Fibroblast of upper back skin (primary cell): ENCODE measurements at regions not wholly inside any gene's neighbourhood (a gene's known extent, or its start where the extent isn't known, plus 50 kb on each side); places are given as distances from the start of the nearest gene placed in this dataset.
"Not testable (repeated sequence)": the region's sequence is repeated elsewhere in the genome, so short reads cannot be mapped to it uniquely, and the experiment has no call there.

Experiments used
- DNase-seq: peaks from one replicate; pipeline ENCODE4 v3.0.0-alpha.2; 2013

GRCh38 chr21:5138687-5139086, 5382.7 kb upstream of the TPTE start:
- DNase-seq: not testable (repeated sequence)

- DNase-seq: not testable (repeated sequence)
Measured at GRCh38 chr21:5139528-5139927, 5381.9 kb upstream of the TPTE start.

GRCh38 chr21:5143011-5143410, 5378.4 kb upstream of the TPTE start:
- DNase-seq: not testable (repeated sequence)

- not testable (repeated sequence) for DNase-seq
Measured at GRCh38 chr21:5144731-5145130, 5376.7 kb upstream of the TPTE start.

GRCh38 chr21:5147685-5148084, 5373.7 kb upstream of the TPTE start:
- DNase-seq: not testable (repeated sequence)

GRCh38 chr21:5149222-5149621, 5372.2 kb upstream of the TPTE start:
- DNase-seq: not testable (repeated sequence)

- DNase-seq: not testable (repeated sequence)
Measured at GRCh38 chr21:5153842-5154640, 5367.3 kb upstream of the TPTE start.

GRCh38 chr21:5154641-5154982, 5366.8 kb upstream of the TPTE start:
- DNase-seq: peak; percentile 78

GRCh38 chr21:5162693-5163574, 5358.4 kb upstream of the TPTE start:
- DNase-seq: not testable (repeated sequence)

GRCh38 chr21:5165829-5166228, 5355.6 kb upstream of the TPTE start:
- DNase-seq: not testable (repeated sequence)
